HG02840 (cell line): ENCODE measurements at regions not wholly inside any gene's neighbourhood (a gene's known extent, or its start where the extent isn't known, plus 50 kb on each side); places are given as distances from the start of the nearest gene placed in this dataset.

ENCODE experiments used
- ATAC-seq: cut with Tn5 transposase; IDR thresholded peaks from one replicate; pipeline ENCODE4 v1.9.1; 2021; ENCODE audit warnings: mild to moderate bottlenecking, moderate library complexity, moderate number of reproducible peaks; ENCODE audit not compliant: unreplicated experiment, low FRiP score

GRCh38 chr2:58891828-58892377 lies 650.8 kb upstream of the FANCL start:
- no peak for ATAC-seq

GRCh38 chr2:58890865-58891525 lies 649.9 kb upstream of the FANCL start:
- no peak for ATAC-seq

- no peak for ATAC-seq
Measured at GRCh38 chr2:58886009-58886408, 644.9 kb upstream of the FANCL start.

- ATAC-seq = no peak
Measured at GRCh38 chr2:58879834-58880233, 638.7 kb upstream of the FANCL start.

GRCh38 chr2:58878778-58879177 lies 637.7 kb upstream of the FANCL start:
- no peak for ATAC-seq

- ATAC-seq = no peak
Measured at GRCh38 chr2:58876126-58876525, 635.0 kb upstream of the FANCL start.

GRCh38 chr2:58875436-58875835 lies 634.3 kb upstream of the FANCL start:
- no peak for ATAC-seq

- no peak for ATAC-seq
Measured at GRCh38 chr2:58871469-58872142, 630.5 kb upstream of the FANCL start.

GRCh38 chr2:58870704-58871103 lies 629.6 kb upstream of the FANCL start:
- no peak for ATAC-seq

- no peak for ATAC-seq
Measured at GRCh38 chr2:58866946-58867345, 625.8 kb upstream of the FANCL start.

- no peak for ATAC-seq
Measured at GRCh38 chr2:58866527-58866926, 625.4 kb upstream of the FANCL start.

GRCh38 chr2:58866040-58866439 lies 624.9 kb upstream of the FANCL start:
- ATAC-seq = no peak

- ATAC-seq = peak; percentile 70
Measured at GRCh38 chr2:58865436-58865835, 624.3 kb upstream of the FANCL start.

- ATAC-seq = no peak
Measured at GRCh38 chr2:58862244-58862643, 621.1 kb upstream of the FANCL start.

- ATAC-seq = no peak
Measured at GRCh38 chr2:58860586-58860985, 619.5 kb upstream of the FANCL start.

GRCh38 chr2:58856100-58856499 lies 615.0 kb upstream of the FANCL start:
- ATAC-seq = no peak

GRCh38 chr2:58853420-58853819 lies 612.3 kb upstream of the FANCL start:
- no peak for ATAC-seq

- ATAC-seq = no peak
Measured at GRCh38 chr2:58852905-58853304, 611.8 kb upstream of the FANCL start.

- ATAC-seq = no peak
Measured at GRCh38 chr2:58852243-58852642, 611.1 kb upstream of the FANCL start.

- no peak for ATAC-seq
Measured at GRCh38 chr2:58851598-58851997, 610.5 kb upstream of the FANCL start.

GRCh38 chr2:58845011-58845410 lies 603.9 kb upstream of the FANCL start:
- no peak for ATAC-seq
